H9 (cell line): ENCODE measurements at regions not wholly inside any gene's neighbourhood (a gene's known extent, or its start where the extent isn't known, plus 50 kb on each side); places are given as distances from the start of the nearest gene placed in this dataset.

Experiments used
- DNase-seq: peaks from one replicate; pipeline ENCODE4 v3.0.0-alpha.2; 2017
- H2AFZ ChIP-seq: one replicate; pipeline ENCODE4 v1.6.1; 2013; ENCODE audit warnings: mild to moderate bottlenecking, low read length, control low read depth, moderate library complexity
- H2AK5ac ChIP-seq: 2 replicates; pipeline ENCODE4 v1.6.1; 2013; ENCODE audit warnings: low read length, control low read depth, mixed read lengths; ENCODE audit not compliant: insufficient read length
- H2BK120ac ChIP-seq: one replicate; pipeline ENCODE4 v1.6.1; 2013; ENCODE audit warnings: low read depth, mild to moderate bottlenecking, low read length, control low read depth, inconsistent platforms; ENCODE audit not compliant: poor library complexity, severe bottlenecking
- H2BK12ac ChIP-seq: 2 replicates; pipeline ENCODE4 v1.6.1; 2013; ENCODE audit warnings: low read length, control low read depth, mixed read lengths, low read depth; ENCODE audit not compliant: insufficient read length
- H2BK15ac ChIP-seq: 2 replicates; pipeline ENCODE4 v1.6.1; 2013; ENCODE audit warnings: low read depth, low read length, control low read depth
- H2BK20ac ChIP-seq: one replicate; pipeline ENCODE4 v1.6.1; 2013; ENCODE audit warnings: low read depth, mild to moderate bottlenecking, low read length, control low read depth, inconsistent platforms; ENCODE audit not compliant: poor library complexity, severe bottlenecking
- H2BK5ac ChIP-seq: 2 replicates; pipeline ENCODE4 v1.6.1; 2013; ENCODE audit warnings: low read length, control low read depth, mixed read lengths; ENCODE audit not compliant: insufficient read length
- H3K14ac ChIP-seq: 2 replicates; pipeline ENCODE4 v1.6.1; 2013; ENCODE audit warnings: low read length, control low read depth; ENCODE audit not compliant: insufficient read depth
- H3K18ac ChIP-seq: 2 replicates; pipeline ENCODE4 v1.6.1; 2013; ENCODE audit warnings: low read depth, mild to moderate bottlenecking, mixed read lengths, low read length, control low read depth; ENCODE audit not compliant: insufficient read length
- H3K23ac ChIP-seq: 2 replicates; pipeline ENCODE4 v1.6.1; 2013; ENCODE audit warnings: low read length, control low read depth, mixed read lengths, low read depth; ENCODE audit not compliant: insufficient read length
- H3K23me2 ChIP-seq: 2 replicates; pipeline ENCODE4 v1.6.1; 2013; ENCODE audit warnings: low read depth, mild to moderate bottlenecking, mixed read lengths, low read length, control low read depth; ENCODE audit not compliant: insufficient read length, poor library complexity, severe bottlenecking
- H3K27ac ChIP-seq: 2 replicates; pipeline ENCODE4 v1.5.1; 2013; ENCODE audit warnings: low read length, control low read depth, mixed read lengths, low read depth; ENCODE audit not compliant: insufficient read length
- H3K27me3 ChIP-seq: 2 replicates; pipeline ENCODE4 v1.6.1; 2013; ENCODE audit warnings: low read length, control low read depth, inconsistent platforms; ENCODE audit not compliant: insufficient read depth
- H3K4ac ChIP-seq: 2 replicates; pipeline ENCODE4 v1.6.1; 2013; ENCODE audit warnings: low read depth, mild to moderate bottlenecking, control low read depth, inconsistent platforms, low read length, moderate library complexity
- H3K4me1 ChIP-seq: 2 replicates; pipeline ENCODE4 v1.6.1; 2013; ENCODE audit warnings: low read length, control low read depth, inconsistent platforms; ENCODE audit not compliant: insufficient read depth
- H3K4me2 ChIP-seq: 2 replicates; pipeline ENCODE4 v1.6.1; 2013; ENCODE audit warnings: low read length, control low read depth, mixed read lengths; ENCODE audit not compliant: insufficient read length, insufficient read depth
- H3K56ac ChIP-seq: 2 replicates; pipeline ENCODE4 v1.6.1; 2013; ENCODE audit warnings: low read depth, mild to moderate bottlenecking, mixed read lengths, low read length, control low read depth; ENCODE audit not compliant: insufficient read length
- H3K79me1 ChIP-seq: 2 replicates; pipeline ENCODE4 v1.6.1; 2013; ENCODE audit warnings: low read depth, mild to moderate bottlenecking, moderate library complexity, low read length, control low read depth, inconsistent platforms; ENCODE audit not compliant: insufficient read depth, poor library complexity, severe bottlenecking
- H3K79me2 ChIP-seq: 2 replicates; pipeline ENCODE4 v1.6.1; 2013; ENCODE audit warnings: low read length, control low read depth, inconsistent platforms; ENCODE audit not compliant: insufficient read depth
- H3K9ac ChIP-seq: 2 replicates; pipeline ENCODE4 v1.6.1; 2013; ENCODE audit warnings: low read length, control low read depth, mixed read lengths; ENCODE audit not compliant: insufficient read length; ENCODE audit errors: extremely low read depth
- H3K9me3 ChIP-seq: one replicate; pipeline ENCODE4 v1.6.1; 2013; ENCODE audit warnings: low read depth, low read length, inconsistent platforms; ENCODE audit not compliant: control insufficient read depth
- H3T11ph ChIP-seq: one replicate; pipeline ENCODE4 v1.6.1; 2013; ENCODE audit warnings: mild to moderate bottlenecking, low read length, control low read depth, inconsistent platforms
- H4K20me1 ChIP-seq: one replicate; pipeline ENCODE4 v1.6.1; 2013; ENCODE audit not compliant: control insufficient read depth, insufficient read length, insufficient read depth
- H4K5ac ChIP-seq: 2 replicates; pipeline ENCODE4 v1.6.1; 2013; ENCODE audit warnings: low read depth, mild to moderate bottlenecking, mixed read lengths, low read length, control low read depth; ENCODE audit not compliant: insufficient read length
- H4K8ac ChIP-seq: replicated peaks from 2 replicates; pipeline ENCODE4 v1.6.1; 2013; ENCODE audit warnings: low read length, control low read depth, mixed read lengths, low read depth; ENCODE audit not compliant: insufficient read length
- H4K91ac ChIP-seq: 2 replicates; pipeline ENCODE4 v1.6.1; 2013; ENCODE audit warnings: low read depth, mild to moderate bottlenecking, moderate library complexity, mixed read lengths, low read length, control low read depth; ENCODE audit not compliant: insufficient read length
- H3K27ac Mint-ChIP-seq, 3 experiments: 2 replicates in 2 of 3; 3 replicates in 1 of 3; pipeline ENCODE4 v1.8.0; 2020 to 2021; ENCODE audit warnings: mixed read lengths in 3 of 3, mild to moderate bottlenecking in 1 of 3, moderate library complexity in 1 of 3
- H3K27me3 Mint-ChIP-seq: 2 replicates; pipeline ENCODE4 v1.8.0; 2021; ENCODE audit warnings: low read depth, mild to moderate bottlenecking, moderate library complexity, mixed read lengths
- H3K36me3 Mint-ChIP-seq, 3 experiments: 2 replicates in 2 of 3; 3 replicates in 1 of 3; pipeline ENCODE4 v1.8.0; 2020 to 2021; ENCODE audit warnings: low read depth in 3 of 3, mixed read lengths in 3 of 3; ENCODE audit not compliant: insufficient read depth in 1 of 3
- H3K4me1 Mint-ChIP-seq, 2 experiments: 2 replicates each; pipeline ENCODE4 v1.8.0; 2020; ENCODE audit warnings: mixed read lengths in 2 of 2
- H3K4me3 Mint-ChIP-seq, 2 experiments: 2 replicates in 1 of 2; 3 replicates in 1 of 2; pipeline ENCODE4 v1.8.0; 2020 to 2021; ENCODE audit warnings: mild to moderate bottlenecking in 2 of 2, mixed read lengths in 2 of 2, moderate library complexity in 1 of 2
- H3K9me3 Mint-ChIP-seq, 2 experiments: 2 replicates in 1 of 2; 3 replicates in 1 of 2; pipeline ENCODE4 v1.8.0; 2020; ENCODE audit warnings: mild to moderate bottlenecking in 2 of 2, mixed read lengths in 2 of 2, moderate library complexity in 1 of 2
- WGBS: extraction: QIAGEN DNeasy Blood & Tissue Kit; methylation state at CpG from one replicate; pipeline ENCODE4 v1.1.7; 2013; ENCODE audit warnings: missing lambda C conversion rate, low lambda C conversion rate, mixed read lengths; ENCODE audit not compliant: insufficient read length; ENCODE audit errors: extremely low coverage; 5-methylcytosine and 5-hydroxymethylcytosine counted together
- TF ChIP-seq, protein P1 (sequence below): fragments of 200-600 bp; sonication (generic); conservative IDR thresholded peaks from 3 replicates; pipeline ENCODE4 v1.8.0; 2021; ENCODE audit warnings: antibody characterized with exemption, mild to moderate bottlenecking

DNA sequence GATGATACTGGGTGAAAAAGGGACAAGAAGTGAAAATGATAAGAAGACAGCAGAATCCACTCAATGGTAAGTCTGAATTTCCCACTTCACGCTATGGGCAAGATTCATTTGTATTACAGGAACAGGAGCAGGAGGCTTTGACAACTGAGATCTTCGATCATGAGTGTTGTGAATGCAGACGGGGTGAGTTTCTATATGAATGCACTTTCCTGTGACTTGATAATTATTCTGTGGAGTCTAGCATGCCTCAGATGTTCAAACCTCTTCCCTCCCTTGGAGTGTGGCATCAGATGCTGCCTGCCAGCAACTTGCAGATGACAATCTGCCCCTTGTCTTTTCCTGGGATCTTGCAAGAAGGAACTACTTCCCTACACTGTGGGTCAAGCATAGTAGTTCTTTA lies 225.4 kb downstream of the HLX start:
- Histone ChIP-seq H2BK20ac (no peak overlapping the region), H3K56ac (no peak overlapping the region), H3K79me2 (no peaks in the 10 kb centered on the region), H3K18ac (no peak overlapping the region), H3K27me3 (no peaks in the 10 kb centered on the region), H4K20me1 (no peaks in the 10 kb centered on the region), H3K9me3 (no peaks in the 10 kb centered on the region), H3K23ac (no peak overlapping the region), H3K23me2 (no peaks in the 10 kb centered on the region), H3K9ac (no peak overlapping the region), H3K4ac (no peak overlapping the region), H4K91ac (no peak overlapping the region), H3K14ac (no peak overlapping the region), H2AK5ac (no peak overlapping the region), H2AFZ (no peak overlapping the region), H3K79me1 (no peaks in the 10 kb centered on the region), H2BK5ac (no peak overlapping the region), H3K4me1 (no peaks in the 10 kb centered on the region), H3K4me2 (no peak overlapping the region), H4K5ac (no peak overlapping the region), H4K8ac (no peak overlapping the region), H2BK12ac (no peak overlapping the region), H3T11ph (no peak overlapping the region), H2BK15ac (no peak overlapping the region), H3K27ac (no peak overlapping the region), H2BK120ac (no peak overlapping the region)
- Mint-ChIP-seq H3K4me3 (no peak overlapping the region), H3K9me3 (no peaks in the 10 kb centered on the region), H3K4me1 (0 out of 4 replicates have a peak, but pooled peaks cover 0 to 2% of the 10 kb centered on the region in 2 experiments), H3K36me3 (no peaks in the 10 kb centered on the region), H3K27me3 (no peaks in the 10 kb centered on the region), H3K27ac (no peak overlapping the region)
- TF ChIP-seq, protein P1, sequence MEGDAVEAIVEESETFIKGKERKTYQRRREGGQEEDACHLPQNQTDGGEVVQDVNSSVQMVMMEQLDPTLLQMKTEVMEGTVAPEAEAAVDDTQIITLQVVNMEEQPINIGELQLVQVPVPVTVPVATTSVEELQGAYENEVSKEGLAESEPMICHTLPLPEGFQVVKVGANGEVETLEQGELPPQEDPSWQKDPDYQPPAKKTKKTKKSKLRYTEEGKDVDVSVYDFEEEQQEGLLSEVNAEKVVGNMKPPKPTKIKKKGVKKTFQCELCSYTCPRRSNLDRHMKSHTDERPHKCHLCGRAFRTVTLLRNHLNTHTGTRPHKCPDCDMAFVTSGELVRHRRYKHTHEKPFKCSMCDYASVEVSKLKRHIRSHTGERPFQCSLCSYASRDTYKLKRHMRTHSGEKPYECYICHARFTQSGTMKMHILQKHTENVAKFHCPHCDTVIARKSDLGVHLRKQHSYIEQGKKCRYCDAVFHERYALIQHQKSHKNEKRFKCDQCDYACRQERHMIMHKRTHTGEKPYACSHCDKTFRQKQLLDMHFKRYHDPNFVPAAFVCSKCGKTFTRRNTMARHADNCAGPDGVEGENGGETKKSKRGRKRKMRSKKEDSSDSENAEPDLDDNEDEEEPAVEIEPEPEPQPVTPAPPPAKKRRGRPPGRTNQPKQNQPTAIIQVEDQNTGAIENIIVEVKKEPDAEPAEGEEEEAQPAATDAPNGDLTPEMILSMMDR: no peak
- DNase-seq: no peak
- no CpG with 5 or more reads among the region's 3 CpGs for WGBS
